Endothelial cell of umbilical vein (primary cell): ENCODE measurements at regions not wholly inside any gene's neighbourhood (a gene's known extent, or its start where the extent isn't known, plus 50 kb on each side); places are given as distances from the start of the nearest gene placed in this dataset.

Experiments
- BruUV-seq: library from RNA; stranded (reverse); fragments of 400-500 nt; replicated peaks from 2 replicates; lab custom pipeline; 2021; lab: Mats Ljungman, UMichigan
- CTCF ChIA-PET: fragments of 300-600, 350-600 bp; sonication (Branson Sonifier 250); formaldehyde crosslinking; loops from one replicate; lab custom pipeline; 2021; ENCODE audit warnings: antibody characterized with exemption, inconsistent platforms; lab: Charles Lee
- POLR2A ChIA-PET: fragments of 300-600, 350-600 bp; sonication (Branson Sonifier 250); formaldehyde crosslinking; loops from one replicate; lab custom pipeline; 2021; ENCODE audit warnings: antibody characterized with exemption, inconsistent platforms; lab: Charles Lee
- DNase-seq: peaks from one replicate; pipeline ENCODE4 v3.0.0-alpha.2; 2011; ENCODE audit warnings: low read depth, low spot score
- FAIRE-seq: peaks from 2 replicates; lab custom pipeline; 2011; peaks lifted over from hg19 to GRCh38; lab: Jason Lieb, UNC
- H2AFZ ChIP-seq: 2 replicates; pipeline ENCODE4 v1.6.0; 2012; ENCODE audit warnings: low read depth, low read length, control low read depth, inconsistent platforms
- H3K27ac ChIP-seq: 2 replicates; pipeline ENCODE4 v1.5.1; 2011; ENCODE audit warnings: low read depth, mild to moderate bottlenecking, control low read depth, low read length, moderate library complexity; ENCODE audit not compliant: insufficient read depth
- H3K27me3 ChIP-seq, 2 experiments: 2 replicates each; pipeline versions ENCODE4 v1.6.0 to v1.6.1; 2011; ENCODE audit warnings: low read length in 2 of 2, mixed read lengths in 1 of 2; ENCODE audit not compliant: control insufficient read depth in 2 of 2, insufficient read depth in 2 of 2
- H3K36me3 ChIP-seq, 2 experiments: 2 replicates in 1 of 2; 3 replicates in 1 of 2; pipeline ENCODE4 v1.5.1; 2011; ENCODE audit warnings: low read length in 2 of 2, mild to moderate bottlenecking in 1 of 2, moderate library complexity in 1 of 2; ENCODE audit not compliant: control insufficient read depth in 2 of 2, insufficient read depth in 2 of 2; ENCODE audit errors: extremely low read depth in 1 of 2
- H3K4me1 ChIP-seq: 3 replicates; pipeline ENCODE4 v1.5.1; 2011; ENCODE audit warnings: mild to moderate bottlenecking, low read length; ENCODE audit not compliant: control insufficient read depth, insufficient read depth; ENCODE audit errors: extremely low read depth
- H3K4me2 ChIP-seq: 2 replicates; pipeline ENCODE4 v1.6.1; 2011; ENCODE audit warnings: low read length, control low read depth, mixed read lengths; ENCODE audit not compliant: insufficient read depth
- H3K4me3 ChIP-seq, 3 experiments: fragments of 200-600 bp in 1 of 3; sonication (generic), shearing (Covaris generic) in 1 of 3; replicated peaks in 1 of 3; 2 replicates each; pipeline ENCODE4 v1.5.1; 2011 to 2016; ENCODE audit warnings: control low read depth in 3 of 3, low read length in 3 of 3, mild to moderate bottlenecking in 2 of 3, inconsistent platforms in 1 of 3, low read depth in 1 of 3, moderate library complexity in 1 of 3; ENCODE audit not compliant: insufficient read depth in 1 of 3
- H3K79me2 ChIP-seq: 2 replicates; pipeline ENCODE4 v1.6.0; 2012; ENCODE audit warnings: low read length, inconsistent platforms; ENCODE audit not compliant: control insufficient read depth, insufficient read depth
- H3K9ac ChIP-seq: replicated peaks from 2 replicates; pipeline ENCODE3; 2011; ENCODE audit warnings: low read length, control low read depth; ENCODE audit not compliant: insufficient read depth; ENCODE audit errors: extremely low read depth
- H3K9me1 ChIP-seq: replicated peaks from 3 replicates; pipeline ENCODE4 v1.6.0; 2011; ENCODE audit warnings: mild to moderate bottlenecking, low read length; ENCODE audit not compliant: control insufficient read depth, insufficient read depth; ENCODE audit errors: extremely low read depth
- H3K9me3 ChIP-seq: replicated peaks from 2 replicates; pipeline ENCODE4 v1.5.1; 2012; ENCODE audit warnings: low read length, inconsistent platforms; ENCODE audit not compliant: control insufficient read depth, insufficient read depth
- H4K20me1 ChIP-seq: replicated peaks from 2 replicates; pipeline ENCODE3; 2011; ENCODE audit warnings: mild to moderate bottlenecking, low read length; ENCODE audit not compliant: control insufficient read depth, insufficient read depth; ENCODE audit errors: extremely low read depth
- EZH2 ChIP-seq: IDR thresholded peaks from 2 replicates; pipeline ENCODE4 v1.6.1; 2012; ENCODE audit warnings: borderline replicate concordance, low read depth, mild to moderate bottlenecking, moderate library complexity, low read length, inconsistent platforms; ENCODE audit not compliant: severe bottlenecking
- FOS ChIP-seq: IDR thresholded peaks from 2 replicates; pipeline ENCODE4 v1.6.1; 2011; ENCODE audit warnings: mild to moderate bottlenecking, low read length, moderate library complexity, borderline replicate concordance; ENCODE audit not compliant: insufficient read depth
- GATA2 ChIP-seq: IDR thresholded peaks from 2 replicates; pipeline ENCODE4 v1.7.0; 2011; ENCODE audit warnings: low read depth, mild to moderate bottlenecking, moderate library complexity, mixed read lengths, low read length; ENCODE audit not compliant: insufficient read length, insufficient read depth
- JUN ChIP-seq: IDR thresholded peaks from 2 replicates; pipeline ENCODE4 v1.6.1; 2011; ENCODE audit warnings: borderline replicate concordance, low read depth; ENCODE audit not compliant: insufficient read length, insufficient read depth
- MYC ChIP-seq: IDR thresholded peaks from one replicate; pipeline ENCODE4 v1.6.1; 2011; ENCODE audit warnings: mild to moderate bottlenecking, low read depth, low read length
- POLR2A ChIP-seq: IDR thresholded peaks from 2 replicates; pipeline ENCODE4 v1.6.1; 2012; ENCODE audit warnings: low read depth, mild to moderate bottlenecking, control low read depth, low read length
- POLR2AphosphoS5 ChIP-seq: IDR thresholded peaks from 2 replicates; pipeline ENCODE4 v1.6.1; 2012; ENCODE audit warnings: low read depth, mild to moderate bottlenecking, control low read depth, low read length, moderate library complexity; ENCODE audit not compliant: insufficient read depth
- dilution Hi-C: fragments of 300-500 bp; cut with MboI; formaldehyde crosslinking; loops from one replicate; pipeline ENCODE4 v1.15.0; 2019; ENCODE audit warnings: low sequenced_read_pairs; ENCODE audit not compliant: extremely low pct_ligation_motif_present
- intact Hi-C: fragments of 100-400 bp; cut with micrococcal nuclease; formaldehyde crosslinking; loops from one replicate; pipeline ENCODE4 v1.10.0; 2022
- TF ChIP-seq, protein P1 (sequence below): IDR thresholded peaks from 2 replicates; pipeline ENCODE4 v1.6.1; 2011; ENCODE audit not compliant: insufficient read depth, insufficient read length
- TF ChIP-seq, protein P2 (sequence below), 2 donors: IDR thresholded peaks; 1 replicate in 1 of 2; 2 replicates in 1 of 2; pipeline ENCODE4 v1.5.1; 2011; ENCODE audit warnings: low read length in 2 of 2, mild to moderate bottlenecking in 2 of 2, moderate library complexity in 2 of 2, control low read depth in 1 of 2, inconsistent platforms in 1 of 2, low read depth in 1 of 2; ENCODE audit not compliant: insufficient read depth in 1 of 2; ENCODE audit errors: extremely low read depth in 1 of 2

DNA sequence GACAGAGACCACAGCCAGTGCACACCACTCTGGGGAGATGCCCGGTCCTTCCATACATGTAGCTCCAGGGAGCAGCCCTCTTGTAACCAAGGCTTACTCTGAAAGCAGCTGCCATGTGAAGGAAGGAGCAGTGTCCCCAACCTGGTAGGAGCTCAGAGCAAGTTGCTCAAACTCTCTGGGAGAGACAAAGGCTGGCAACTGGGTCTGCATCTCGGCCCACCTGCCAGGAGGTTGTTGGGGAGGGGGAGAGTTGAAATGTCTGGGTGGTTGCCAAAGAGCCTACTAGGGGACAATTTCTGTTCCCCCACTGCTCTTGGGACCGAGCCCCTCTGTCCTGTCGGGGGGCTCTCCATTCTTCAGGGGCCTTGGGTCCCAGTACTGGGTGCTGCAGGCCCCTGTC lies 309.9 kb downstream of the TLE3 start:
- Histone ChIP-seq H2AFZ (no peak overlapping the region), H3K27ac (no peak overlapping the region), H3K27me3 (no peaks in the 10 kb centered on the region), H3K9ac (no peak overlapping the region), H3K9me3 (no peaks in the 10 kb centered on the region), H3K9me1 (no peaks in the 10 kb centered on the region), H3K4me2 (no peak overlapping the region), H3K4me1 (no peaks in the 10 kb centered on the region), H4K20me1 (no peaks in the 10 kb centered on the region), H3K36me3 (no peaks in the 10 kb centered on the region), H3K79me2 (no peaks in the 10 kb centered on the region), H3K4me3 (no peak overlapping the region)
- ChIA-PET CTCF (no interaction called here), POLR2A (no interaction called here)
- TF ChIP-seq, protein P1, sequence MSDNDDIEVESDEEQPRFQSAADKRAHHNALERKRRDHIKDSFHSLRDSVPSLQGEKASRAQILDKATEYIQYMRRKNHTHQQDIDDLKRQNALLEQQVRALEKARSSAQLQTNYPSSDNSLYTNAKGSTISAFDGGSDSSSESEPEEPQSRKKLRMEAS: no peak
- TF ChIP-seq EZH2: no peak
- no peak for TF ChIP-seq FOS
- no peak for TF ChIP-seq MYC
- no peak for TF ChIP-seq POLR2AphosphoS5
- no peak for TF ChIP-seq GATA2
- TF ChIP-seq, protein P2, sequence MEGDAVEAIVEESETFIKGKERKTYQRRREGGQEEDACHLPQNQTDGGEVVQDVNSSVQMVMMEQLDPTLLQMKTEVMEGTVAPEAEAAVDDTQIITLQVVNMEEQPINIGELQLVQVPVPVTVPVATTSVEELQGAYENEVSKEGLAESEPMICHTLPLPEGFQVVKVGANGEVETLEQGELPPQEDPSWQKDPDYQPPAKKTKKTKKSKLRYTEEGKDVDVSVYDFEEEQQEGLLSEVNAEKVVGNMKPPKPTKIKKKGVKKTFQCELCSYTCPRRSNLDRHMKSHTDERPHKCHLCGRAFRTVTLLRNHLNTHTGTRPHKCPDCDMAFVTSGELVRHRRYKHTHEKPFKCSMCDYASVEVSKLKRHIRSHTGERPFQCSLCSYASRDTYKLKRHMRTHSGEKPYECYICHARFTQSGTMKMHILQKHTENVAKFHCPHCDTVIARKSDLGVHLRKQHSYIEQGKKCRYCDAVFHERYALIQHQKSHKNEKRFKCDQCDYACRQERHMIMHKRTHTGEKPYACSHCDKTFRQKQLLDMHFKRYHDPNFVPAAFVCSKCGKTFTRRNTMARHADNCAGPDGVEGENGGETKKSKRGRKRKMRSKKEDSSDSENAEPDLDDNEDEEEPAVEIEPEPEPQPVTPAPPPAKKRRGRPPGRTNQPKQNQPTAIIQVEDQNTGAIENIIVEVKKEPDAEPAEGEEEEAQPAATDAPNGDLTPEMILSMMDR (IDR thresholded peaks at IDR 0.05; ENCODE audit: extremely low read depth in 1 of 2, insufficient read depth in 1 of 2, low read depth in 1 of 2, low read length in 2 of 2): no peak
- no peak for TF ChIP-seq JUN
- no peak for TF ChIP-seq POLR2A
- dilution Hi-C loops (no loop called here), intact Hi-C loops (no loop called here)
- DNase-seq: no peak
- no peak for FAIRE-seq
- BruUV-seq: no TSS peak
